SW 1271 (cell line): ENCODE measurements at regions not wholly inside any gene's neighbourhood (a gene's known extent, or its start where the extent isn't known, plus 50 kb on each side); places are given as distances from the start of the nearest gene placed in this dataset.

Experiments
- DNase-seq, 2 experiments: peaks; one replicate each; lab custom pipeline; 2025; lab: John Stamatoyannopoulos, UW

DNA sequence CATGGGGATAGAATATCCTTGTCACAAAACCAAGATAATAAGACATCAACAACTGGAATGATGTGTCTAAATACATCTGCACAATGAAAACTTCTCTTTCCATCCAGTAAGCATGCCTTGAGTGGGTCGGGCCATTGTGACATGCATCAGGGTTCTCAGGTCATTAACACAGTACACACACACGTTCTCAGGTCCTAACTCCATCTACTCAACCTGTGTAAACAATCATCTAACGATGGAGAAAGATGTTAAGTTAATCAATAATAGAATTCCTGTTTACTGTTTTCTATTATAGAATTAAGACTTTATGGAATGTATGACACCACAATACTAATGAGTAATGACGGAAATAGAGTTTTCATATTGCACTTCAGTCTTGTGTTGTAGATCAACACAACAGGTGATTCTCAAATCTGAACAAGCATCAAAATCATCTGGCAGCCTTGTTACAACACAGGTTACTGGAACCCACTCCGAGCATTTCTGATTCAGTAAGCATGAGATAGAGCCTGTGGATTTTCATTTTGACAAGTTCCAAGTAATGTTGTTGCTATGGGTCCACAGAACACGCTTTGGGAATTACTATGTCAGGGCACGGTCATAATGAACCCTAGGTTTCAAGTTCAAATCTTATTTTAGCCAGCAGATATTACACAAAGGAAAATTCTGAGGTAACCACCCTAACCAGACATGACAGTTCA, 315.8 kb upstream of the TEX13C start:
- no peak for DNase-seq

DNA sequence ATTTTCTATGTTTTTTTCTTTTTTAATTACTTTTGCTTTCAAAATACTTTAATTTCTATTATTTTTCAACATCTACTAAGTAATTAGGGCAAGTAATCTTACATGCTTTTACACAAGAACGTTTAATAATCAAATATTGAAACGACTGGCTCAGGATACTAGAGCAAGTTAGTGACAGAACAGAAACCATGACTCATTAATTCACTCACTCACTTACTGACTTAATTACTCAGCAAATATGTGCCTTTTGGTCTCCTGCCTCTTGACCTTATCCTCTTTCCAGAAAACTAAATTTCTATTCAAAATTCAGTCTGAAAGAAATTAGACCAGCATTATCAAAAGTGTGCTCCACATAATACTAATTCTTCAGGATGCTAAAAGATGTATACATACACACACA, 314.9 kb upstream of the TEX13C start:
- no peak for DNase-seq

GRCh38 chrX:125005863-125006262, 313.8 kb upstream of the TEX13C start:
- no peak for DNase-seq

DNA sequence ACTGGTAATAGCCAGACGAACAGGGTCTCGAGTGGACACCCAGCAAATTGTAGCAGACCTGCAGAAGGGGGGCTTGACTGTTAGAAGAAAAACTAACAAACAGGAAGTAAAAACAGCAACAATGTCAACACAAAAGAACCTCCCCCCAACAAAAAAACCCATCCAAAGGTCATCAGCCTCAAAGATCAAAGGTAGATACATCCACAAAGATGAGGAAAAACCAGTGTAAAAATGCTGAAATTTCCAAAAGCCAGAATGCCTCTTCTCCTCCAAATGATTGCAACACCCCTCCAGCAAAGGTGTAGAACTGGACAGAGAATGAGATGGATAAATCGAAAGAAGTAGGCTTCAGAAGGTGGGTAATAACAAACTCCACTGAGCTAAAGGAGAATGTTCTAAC, 313.0 kb upstream of the TEX13C start:
- no peak for DNase-seq

GRCh38 chrX:125012585-125012984, 307.1 kb upstream of the TEX13C start:
- no peak for DNase-seq

GRCh38 chrX:125029131-125029530, 290.5 kb upstream of the TEX13C start:
- no peak for DNase-seq
